Activated naive CD8-positive, alpha-beta T cell treated with anti-CD3 and anti-CD28 coated beads, Interleukin-2, amount 10 ng/mL, durations not matched to agents 7 days and 5 days (primary cell): ENCODE measurements at regions not wholly inside any gene's neighbourhood (a gene's known extent, or its start where the extent isn't known, plus 50 kb on each side); places are given as distances from the start of the nearest gene placed in this dataset.

Source experiments
- ATAC-seq: fragments of 150-1000 bp; cut with Tn5 transposase; one replicate; pipeline ENCODE4 v1.10.0; 2021; ENCODE audit warnings: low read depth, moderate library complexity
- POLR2A ChIA-PET: fragments of 350-600 bp; sonication (Branson Sonifier 250); formaldehyde crosslinking; loops from one replicate; lab custom pipeline; 2021; ENCODE audit warnings: antibody characterized with exemption; lab: Charles Lee
- DNase-seq: peaks from one replicate; pipeline ENCODE4 v3.0.0; 2021
- H3K27ac Mint-ChIP-seq: one replicate; pipeline ENCODE4 v1.8.0; 2022; ENCODE audit warnings: mild to moderate bottlenecking, mixed read lengths
- H3K27me3 Mint-ChIP-seq: one replicate; pipeline ENCODE4 v1.8.0; 2022; ENCODE audit warnings: mild to moderate bottlenecking, moderate library complexity, mixed read lengths
- H3K36me3 Mint-ChIP-seq: one replicate; pipeline ENCODE4 v1.8.0; 2021; ENCODE audit warnings: mild to moderate bottlenecking, mixed read lengths
- H3K4me1 Mint-ChIP-seq: one replicate; pipeline ENCODE4 v1.8.0; 2021; ENCODE audit warnings: mixed read lengths
- H3K4me3 Mint-ChIP-seq: one replicate; pipeline ENCODE4 v1.8.0; 2022; ENCODE audit warnings: mild to moderate bottlenecking, moderate library complexity, mixed read lengths
- H3K9me3 Mint-ChIP-seq: one replicate; pipeline ENCODE4 v1.8.0; 2021; ENCODE audit warnings: mixed read lengths

DNA sequence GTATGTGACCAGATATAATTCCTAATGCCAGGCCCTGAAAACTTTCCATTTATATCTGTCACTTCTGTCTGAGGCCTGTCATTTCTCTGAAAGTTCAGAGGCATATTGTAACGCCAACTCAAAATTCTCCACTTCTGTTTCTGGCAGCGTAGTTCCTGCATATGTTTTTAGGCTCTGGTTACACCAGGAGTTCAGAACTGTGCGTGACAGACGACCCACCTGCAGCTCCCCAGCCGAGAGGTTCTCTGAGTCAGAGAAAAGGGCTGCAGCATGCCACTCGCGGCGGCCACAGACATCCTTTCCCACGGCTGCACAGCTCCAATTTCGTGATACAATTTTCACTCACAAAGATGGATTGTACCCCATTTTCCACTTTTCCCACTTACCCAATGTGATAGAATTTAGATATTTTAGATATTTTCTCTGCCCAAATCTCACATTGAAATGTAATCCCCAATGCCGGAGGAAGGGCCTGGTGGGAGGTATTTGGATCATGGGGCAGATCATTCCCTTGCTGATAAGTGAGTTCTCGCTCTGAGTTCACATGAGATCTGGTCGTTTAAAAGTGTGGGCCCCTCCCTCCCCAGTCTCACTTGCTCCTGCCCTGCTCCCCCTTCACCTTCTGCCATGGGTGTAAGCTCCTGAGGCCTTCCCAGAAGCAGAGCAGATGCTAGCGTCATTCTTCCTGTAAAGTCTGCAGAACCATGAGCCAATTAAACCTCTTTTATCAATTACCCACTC, 308.1 kb downstream of the LIG4 start:
- Mint-ChIP-seq H3K4me3 (no peak overlapping the region), H3K4me1 (no peaks in the 10 kb centered on the region), H3K27ac (no peak overlapping the region), H3K27me3 (no peaks in the 10 kb centered on the region), H3K9me3 (peaks cover 2% of the 10 kb centered on the region), H3K36me3 (no peaks in the 10 kb centered on the region)
- no peak for ATAC-seq
- DNase-seq = no peak
- POLR2A ChIA-PET = no interaction called here

DNA sequence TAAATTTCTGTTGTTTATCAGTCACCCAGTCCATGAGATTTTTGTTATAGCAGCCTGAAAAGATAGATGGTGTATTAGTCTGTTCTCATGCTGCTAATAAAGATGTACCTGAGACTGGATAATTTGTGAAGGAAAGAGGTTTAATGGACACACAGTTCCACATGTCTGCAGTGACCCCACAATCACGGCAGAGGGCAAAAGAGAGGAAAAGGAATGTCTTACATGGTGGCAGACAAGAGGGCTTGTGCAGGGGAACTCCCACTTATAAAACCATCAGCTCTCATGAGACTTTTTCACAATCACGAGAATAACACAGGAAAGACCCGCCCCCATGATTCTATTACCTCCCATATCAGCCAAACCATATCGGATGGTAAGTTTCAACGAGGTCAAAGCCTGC, 309.2 kb downstream of the LIG4 start:
- peaks cover 1% of the 10 kb centered on the region for H3K9me3 Mint-ChIP-seq
- ATAC-seq = no peak
- POLR2A ChIA-PET = no interaction called here
- no peaks in the 10 kb centered on the region for H3K4me1 Mint-ChIP-seq
- no peak overlapping the region for H3K4me3 Mint-ChIP-seq
- no peak for DNase-seq
- H3K27ac Mint-ChIP-seq = no peak overlapping the region
- no peaks in the 10 kb centered on the region for H3K36me3 Mint-ChIP-seq
- H3K27me3 Mint-ChIP-seq = no peaks in the 10 kb centered on the region

DNA sequence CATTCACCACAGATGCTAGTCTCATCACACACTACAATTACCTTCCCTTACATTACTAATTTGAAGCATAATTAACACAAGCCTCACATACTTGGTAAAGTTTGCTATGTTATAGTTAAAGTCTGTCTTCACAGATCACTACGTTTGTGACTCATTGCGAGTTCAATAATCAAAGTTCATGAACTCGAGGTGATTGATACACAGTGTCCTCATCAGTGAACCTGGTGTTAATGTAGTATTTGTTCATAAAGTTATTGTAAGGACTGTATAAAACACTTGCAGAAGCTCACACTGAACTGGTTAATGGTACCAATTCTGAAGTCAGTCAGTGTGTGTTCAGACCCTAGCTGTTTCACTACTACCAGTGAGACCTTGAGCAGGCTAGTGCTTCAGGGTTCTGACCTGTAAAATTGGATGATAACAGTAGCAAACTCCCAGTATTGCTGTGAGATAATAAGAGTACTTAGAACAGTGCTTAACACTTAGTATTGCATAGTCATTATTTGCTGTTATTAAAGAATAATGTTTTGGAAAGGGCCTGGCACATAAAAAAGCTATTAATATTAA, 313.3 kb downstream of the LIG4 start:
- H3K4me3 Mint-ChIP-seq = no peak overlapping the region
- no peaks in the 10 kb centered on the region for H3K27me3 Mint-ChIP-seq
- ATAC-seq (no peak), DNase-seq (no peak)
- H3K4me1 Mint-ChIP-seq = no peaks in the 10 kb centered on the region
- POLR2A ChIA-PET = no interaction called here
- no peak overlapping the region for H3K27ac Mint-ChIP-seq
- peaks cover 1% of the 10 kb centered on the region for H3K9me3 Mint-ChIP-seq
- no peaks in the 10 kb centered on the region for H3K36me3 Mint-ChIP-seq

DNA sequence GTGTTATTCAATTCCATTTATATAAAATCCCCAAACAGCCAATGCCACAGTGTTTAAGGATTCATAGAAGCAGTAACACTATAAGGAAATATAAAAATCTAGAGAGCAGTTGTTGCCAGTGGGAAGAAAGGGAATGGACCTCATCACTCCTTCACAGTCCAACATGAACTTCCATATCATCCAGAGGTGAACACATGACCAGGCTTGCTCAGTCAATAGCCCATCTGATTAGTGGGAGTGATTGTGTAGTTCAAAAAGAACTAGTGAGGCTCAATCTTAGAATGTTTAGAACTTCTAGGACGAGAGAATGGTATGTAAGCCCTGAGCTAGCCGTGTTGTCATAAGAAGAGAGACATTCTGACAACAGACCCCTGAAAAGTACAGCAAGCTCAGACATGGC, 314.1 kb downstream of the LIG4 start:
- no peak overlapping the region for H3K4me3 Mint-ChIP-seq
- H3K27me3 Mint-ChIP-seq = no peaks in the 10 kb centered on the region
- no peak overlapping the region for H3K27ac Mint-ChIP-seq
- no peaks in the 10 kb centered on the region for H3K36me3 Mint-ChIP-seq
- H3K9me3 Mint-ChIP-seq = peaks cover 1% of the 10 kb centered on the region
- POLR2A ChIA-PET = no interaction called here
- ATAC-seq = no peak
- no peaks in the 10 kb centered on the region for H3K4me1 Mint-ChIP-seq
- DNase-seq = no peak

DNA sequence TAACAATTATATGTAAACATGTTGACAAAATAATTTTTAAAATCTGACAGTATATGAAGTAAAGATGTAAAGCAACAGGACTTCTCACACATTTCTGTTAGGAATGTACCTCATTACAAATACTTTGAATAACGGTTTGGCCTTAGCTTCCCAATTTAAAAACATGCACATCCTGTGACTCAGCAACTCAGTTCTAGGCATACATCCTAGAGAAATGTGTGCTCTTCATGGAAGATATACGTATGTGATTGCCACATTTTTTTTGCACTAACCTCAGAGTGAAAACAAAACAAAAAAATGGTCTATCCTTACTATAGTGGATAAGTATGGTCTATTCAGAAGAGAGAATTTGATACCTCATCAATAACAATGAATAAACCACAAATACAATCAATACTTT, 314.6 kb downstream of the LIG4 start:
- Mint-ChIP-seq H3K4me3 (no peak overlapping the region), H3K9me3 (peaks cover 1% of the 10 kb centered on the region), H3K27me3 (no peaks in the 10 kb centered on the region), H3K27ac (no peak overlapping the region), H3K4me1 (no peaks in the 10 kb centered on the region), H3K36me3 (no peaks in the 10 kb centered on the region)
- POLR2A ChIA-PET = no interaction called here
- no peak for DNase-seq
- ATAC-seq = no peak

DNA sequence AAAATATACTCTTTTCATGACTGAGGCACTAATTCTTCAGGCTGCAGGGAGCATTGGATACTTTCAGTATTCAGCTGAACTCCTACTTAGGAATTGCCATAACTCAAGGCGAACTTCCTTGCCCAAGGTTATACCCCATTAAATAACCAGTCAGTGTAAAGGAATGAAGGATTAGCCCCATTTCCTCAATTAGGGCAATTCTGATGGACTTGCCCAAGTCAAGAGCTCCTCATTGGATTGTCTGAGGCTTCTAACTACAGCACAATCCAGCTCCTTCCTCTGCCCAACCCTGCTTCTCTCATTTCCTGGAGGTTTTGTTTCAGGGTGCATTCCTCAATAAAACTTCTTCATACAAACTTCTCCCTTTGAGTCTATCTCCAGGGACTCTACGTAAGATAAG, 329.2 kb downstream of the LIG4 start:
- ATAC-seq = no peak
- Mint-ChIP-seq H3K4me3 (no peak overlapping the region), H3K27me3 (no peaks in the 10 kb centered on the region), H3K27ac (no peak overlapping the region), H3K9me3 (peaks cover 2% of the 10 kb centered on the region), H3K36me3 (no peaks in the 10 kb centered on the region), H3K4me1 (no peaks in the 10 kb centered on the region)
- POLR2A ChIA-PET = no interaction called here
- DNase-seq = no peak

DNA sequence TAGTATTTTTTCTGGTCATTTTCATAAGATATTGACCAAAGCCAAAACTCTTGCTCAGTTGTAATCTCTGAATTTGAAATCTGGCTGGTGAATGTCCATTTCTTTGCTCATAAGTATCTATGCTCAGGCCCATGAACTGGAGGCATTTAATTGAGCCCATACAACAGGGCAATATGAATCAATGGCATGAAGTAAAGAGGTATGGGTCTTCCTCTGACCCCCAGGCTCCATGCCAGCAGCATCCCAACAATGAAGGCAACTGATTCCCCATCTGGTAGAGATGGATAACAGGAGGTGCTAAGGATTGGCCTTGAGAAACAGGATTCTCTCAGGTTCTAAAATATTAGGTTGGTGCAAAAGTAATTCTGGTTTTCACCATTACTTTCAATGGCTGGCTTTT, 330.8 kb downstream of the LIG4 start:
- Mint-ChIP-seq H3K27me3 (no peaks in the 10 kb centered on the region), H3K4me1 (no peaks in the 10 kb centered on the region), H3K27ac (no peak overlapping the region), H3K9me3 (peaks cover 2% of the 10 kb centered on the region), H3K4me3 (no peak overlapping the region), H3K36me3 (no peaks in the 10 kb centered on the region)
- no peak for ATAC-seq
- no peak for DNase-seq
- POLR2A ChIA-PET = no interaction called here

DNA sequence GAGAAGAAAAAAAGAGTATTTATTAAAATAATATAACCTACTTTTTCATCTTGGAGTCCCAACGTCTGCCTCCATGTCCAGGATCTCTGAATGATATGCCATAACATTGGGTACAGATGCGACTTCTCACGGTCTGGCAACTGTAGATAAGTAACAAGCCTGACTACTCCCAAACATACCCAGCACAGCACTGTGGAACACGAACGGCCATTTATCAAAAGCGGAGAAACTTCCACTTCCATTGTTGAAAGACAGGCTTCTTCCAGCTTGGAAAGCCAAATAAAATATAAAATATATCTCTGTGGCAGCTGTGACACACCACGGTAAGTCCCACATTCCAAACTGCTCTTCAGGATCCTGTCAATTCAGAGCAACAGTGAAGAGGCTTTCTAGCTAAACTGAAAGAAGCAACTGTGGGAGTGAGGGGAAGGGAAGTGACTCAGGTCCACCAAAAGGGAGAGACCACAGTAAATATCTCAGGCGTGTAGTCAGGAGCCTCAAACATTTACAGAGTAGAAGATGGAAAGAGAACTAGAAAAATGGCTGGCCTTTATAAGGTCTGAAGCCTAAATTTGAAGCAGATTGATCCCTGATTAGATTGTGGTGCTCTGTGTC, 331.7 kb downstream of the LIG4 start:
- no peaks in the 10 kb centered on the region for H3K27me3 Mint-ChIP-seq
- H3K4me1 Mint-ChIP-seq = no peaks in the 10 kb centered on the region
- peaks cover 2% of the 10 kb centered on the region for H3K9me3 Mint-ChIP-seq
- H3K4me3 Mint-ChIP-seq = no peak overlapping the region
- POLR2A ChIA-PET = no interaction called here
- no peaks in the 10 kb centered on the region for H3K36me3 Mint-ChIP-seq
- ATAC-seq (no peak), DNase-seq (no peak)
- no peak overlapping the region for H3K27ac Mint-ChIP-seq

DNA sequence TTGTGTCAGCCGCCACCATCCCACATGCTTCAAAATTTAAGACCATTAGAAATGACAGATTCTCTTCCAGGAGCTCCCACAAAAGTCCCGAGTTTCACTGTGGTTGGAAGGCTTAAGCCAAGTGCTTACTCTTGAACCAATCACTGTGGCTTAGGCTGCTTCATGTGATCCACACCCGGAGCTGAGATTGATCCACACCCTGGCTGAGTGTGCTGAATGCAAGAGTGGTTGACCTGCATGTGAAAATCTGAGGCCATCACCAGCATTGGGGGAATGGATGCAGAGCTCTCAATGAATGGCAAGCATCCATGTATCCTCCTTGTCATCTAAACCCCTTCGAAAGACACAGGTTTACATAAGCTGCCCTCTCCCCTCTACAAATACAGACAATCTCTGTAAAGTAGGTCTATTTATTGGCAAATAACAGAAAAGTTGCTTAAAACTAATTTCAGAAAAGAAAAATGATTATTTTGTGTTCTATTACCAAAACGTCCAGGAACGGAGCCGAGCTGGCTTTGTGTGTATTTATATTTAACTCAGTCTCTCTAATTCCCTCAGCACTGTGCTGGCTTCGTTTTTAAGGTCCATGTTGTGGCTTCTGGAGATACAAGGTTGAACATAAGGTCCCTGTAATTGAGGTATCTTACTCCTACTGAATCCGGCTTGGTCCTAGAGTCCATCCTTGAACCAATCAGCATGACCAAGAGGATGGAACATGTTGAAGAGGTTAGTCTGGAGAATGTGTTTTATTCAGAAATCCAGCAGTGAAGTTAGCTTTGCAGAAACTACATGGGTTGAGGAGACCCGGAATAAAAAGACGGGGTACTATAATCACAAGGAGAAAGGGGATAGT, 332.4 kb downstream of the LIG4 start:
- Mint-ChIP-seq H3K27me3 (no peaks in the 10 kb centered on the region), H3K36me3 (no peaks in the 10 kb centered on the region), H3K4me1 (no peaks in the 10 kb centered on the region), H3K27ac (no peak overlapping the region), H3K4me3 (no peak overlapping the region), H3K9me3 (peaks cover 2% of the 10 kb centered on the region)
- ATAC-seq = no peak
- POLR2A ChIA-PET = no interaction called here
- no peak for DNase-seq

DNA sequence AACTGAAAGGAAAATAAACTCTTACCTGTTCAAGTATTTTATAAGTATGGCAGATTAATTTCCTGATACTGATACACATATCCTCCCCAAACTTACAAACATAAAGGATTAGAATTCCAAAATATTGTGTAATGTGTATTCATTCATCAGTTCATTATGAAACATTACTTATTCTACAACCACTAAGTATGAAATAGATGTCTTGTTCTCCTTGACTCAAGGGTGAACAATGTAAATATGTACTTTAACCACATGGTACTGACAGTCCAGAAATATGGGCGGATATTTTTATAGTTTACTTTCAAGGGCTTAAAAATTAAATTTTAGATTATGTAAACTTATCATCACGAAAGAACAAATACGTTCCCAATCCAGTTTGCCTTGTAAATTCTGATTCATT, 334.0 kb downstream of the LIG4 start:
- DNase-seq (no peak), ATAC-seq (no peak)
- H3K4me1 Mint-ChIP-seq = no peaks in the 10 kb centered on the region
- H3K27ac Mint-ChIP-seq = no peak overlapping the region
- no peak overlapping the region for H3K4me3 Mint-ChIP-seq
- no peaks in the 10 kb centered on the region for H3K27me3 Mint-ChIP-seq
- no peaks in the 10 kb centered on the region for H3K36me3 Mint-ChIP-seq
- POLR2A ChIA-PET = no interaction called here
- H3K9me3 Mint-ChIP-seq = peaks cover 2% of the 10 kb centered on the region

DNA sequence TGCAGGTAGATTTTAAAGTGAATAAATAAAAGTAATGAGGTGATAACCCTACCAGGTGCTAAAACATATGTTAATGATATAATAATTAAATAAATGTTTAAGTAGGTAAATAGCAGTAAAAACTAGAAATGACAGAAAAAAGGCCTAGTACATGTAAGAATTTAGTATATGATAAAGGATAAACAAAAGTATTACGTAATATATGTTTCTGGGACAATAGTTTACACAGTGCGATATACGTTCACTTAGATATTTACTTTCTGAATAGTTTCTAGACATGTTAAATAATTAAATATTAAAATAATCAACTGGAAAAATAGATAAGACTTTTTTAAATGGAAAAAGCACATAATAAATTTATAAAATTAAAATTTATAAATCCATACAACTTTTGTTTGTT, 340.9 kb downstream of the LIG4 start:
- H3K27me3 Mint-ChIP-seq = peaks cover 8% of the 10 kb centered on the region
- no peaks in the 10 kb centered on the region for H3K36me3 Mint-ChIP-seq
- ATAC-seq (no peak), DNase-seq (no peak)
- no peaks in the 10 kb centered on the region for H3K9me3 Mint-ChIP-seq
- POLR2A ChIA-PET = no interaction called here
- H3K4me1 Mint-ChIP-seq = no peaks in the 10 kb centered on the region
- no peak overlapping the region for H3K4me3 Mint-ChIP-seq
- H3K27ac Mint-ChIP-seq = no peak overlapping the region

DNA sequence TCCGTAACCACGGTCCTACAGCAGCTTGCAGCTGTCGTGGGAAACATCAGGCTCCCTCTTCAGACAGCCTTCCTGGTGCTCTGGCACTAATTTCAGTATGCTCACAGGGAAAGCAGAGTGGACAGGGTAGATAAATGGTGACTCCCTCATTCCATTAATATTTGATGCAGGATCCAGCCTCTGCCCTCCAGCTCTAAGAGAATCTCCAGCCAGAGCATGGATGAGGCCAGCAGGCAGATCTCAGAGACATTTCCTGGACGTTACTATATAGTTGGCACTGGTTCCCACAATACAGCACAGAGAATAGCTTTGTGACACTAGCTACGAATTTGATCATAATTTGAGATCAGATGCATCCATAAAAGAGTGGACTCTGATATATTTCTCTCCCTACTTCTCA, 341.4 kb downstream of the LIG4 start:
- POLR2A ChIA-PET = no interaction called here
- no peaks in the 10 kb centered on the region for H3K36me3 Mint-ChIP-seq
- ATAC-seq (no peak), DNase-seq (no peak)
- H3K27me3 Mint-ChIP-seq = peaks cover 13% of the 10 kb centered on the region
- H3K4me1 Mint-ChIP-seq = no peaks in the 10 kb centered on the region
- H3K27ac Mint-ChIP-seq = no peak overlapping the region
- no peaks in the 10 kb centered on the region for H3K9me3 Mint-ChIP-seq
- no peak overlapping the region for H3K4me3 Mint-ChIP-seq

DNA sequence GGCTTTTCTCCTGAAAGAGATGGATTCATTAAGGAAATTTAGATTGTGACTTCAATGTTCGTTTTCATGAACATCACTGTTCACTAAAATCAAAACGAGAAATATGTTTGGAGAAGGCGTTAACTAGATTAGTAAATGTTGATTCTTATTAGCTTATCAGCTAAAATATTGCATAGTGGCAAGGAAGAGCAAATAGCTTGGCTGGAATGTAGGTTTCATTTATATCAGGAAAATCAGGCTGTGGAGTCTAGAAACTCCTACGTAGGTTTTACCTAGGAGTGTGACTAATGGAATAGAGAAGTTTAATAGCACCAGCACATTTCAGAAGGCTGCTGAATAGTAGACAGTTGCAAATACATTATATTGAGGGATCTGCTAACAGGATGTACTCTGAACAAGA, 344.9 kb downstream of the LIG4 start:
- H3K4me1 Mint-ChIP-seq = no peaks in the 10 kb centered on the region
- DNase-seq = no peak
- no peaks in the 10 kb centered on the region for H3K36me3 Mint-ChIP-seq
- H3K9me3 Mint-ChIP-seq = no peaks in the 10 kb centered on the region
- POLR2A ChIA-PET = no interaction called here
- peaks cover 35% of the 10 kb centered on the region for H3K27me3 Mint-ChIP-seq
- ATAC-seq = no peak
- no peak overlapping the region for H3K27ac Mint-ChIP-seq
- H3K4me3 Mint-ChIP-seq = no peak overlapping the region
